ENCODE measurements at regions not wholly inside any gene's neighbourhood (a gene's known extent, or its start where the extent isn't known, plus 50 kb on each side); places are given as distances from the start of the nearest gene placed in this dataset.

DNA sequence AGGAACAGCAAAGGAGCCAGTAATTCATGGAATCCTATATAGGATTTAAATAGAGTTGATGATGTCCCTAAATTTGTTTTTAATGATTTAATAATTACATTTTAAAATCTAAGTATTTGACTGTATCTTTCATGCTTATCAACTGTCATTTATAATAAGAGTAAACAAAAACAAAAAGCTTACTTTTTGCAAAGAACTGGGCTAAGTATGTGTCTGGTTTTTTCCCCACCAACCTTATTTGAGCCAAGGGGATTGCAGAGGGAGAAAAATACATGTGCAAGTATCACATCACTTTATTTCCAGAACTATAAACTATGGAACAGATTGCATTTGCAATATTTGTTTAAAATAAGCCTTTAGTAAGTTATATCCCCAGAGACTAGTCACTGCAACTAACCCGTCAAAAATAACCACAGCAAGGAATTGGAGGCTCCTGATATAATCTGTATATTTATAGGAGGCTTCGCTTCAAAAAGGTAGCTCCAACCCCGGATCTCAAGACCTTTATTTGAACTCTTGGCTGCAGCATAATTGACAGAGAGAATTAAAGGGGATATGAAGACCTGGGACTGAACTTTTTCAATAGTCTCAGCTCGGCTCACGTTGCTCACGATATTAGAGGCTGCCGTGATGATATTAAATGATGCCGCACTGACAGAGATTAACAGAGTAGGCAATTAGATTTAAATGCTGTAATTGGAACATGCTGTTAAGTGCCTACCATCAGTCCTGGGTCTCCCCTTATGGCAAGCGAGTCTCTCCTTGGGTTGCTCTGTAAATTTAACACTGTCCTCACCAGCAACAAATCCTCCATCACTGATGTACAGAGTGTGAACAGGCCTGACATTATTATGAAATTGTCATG, 329.1 kb upstream of the NFIA start:
- H3K4me3 ChIP-seq (ENCODE audit: low read depth, low read length): no peak overlapping the region

GRCh38 chr1:60751306-60751705, 331.1 kb upstream of the NFIA start:
- FAIRE-seq (no peak), DNase-seq (ENCODE audit: low read depth) (no peak)
- TF ChIP-seq, protein P1, sequence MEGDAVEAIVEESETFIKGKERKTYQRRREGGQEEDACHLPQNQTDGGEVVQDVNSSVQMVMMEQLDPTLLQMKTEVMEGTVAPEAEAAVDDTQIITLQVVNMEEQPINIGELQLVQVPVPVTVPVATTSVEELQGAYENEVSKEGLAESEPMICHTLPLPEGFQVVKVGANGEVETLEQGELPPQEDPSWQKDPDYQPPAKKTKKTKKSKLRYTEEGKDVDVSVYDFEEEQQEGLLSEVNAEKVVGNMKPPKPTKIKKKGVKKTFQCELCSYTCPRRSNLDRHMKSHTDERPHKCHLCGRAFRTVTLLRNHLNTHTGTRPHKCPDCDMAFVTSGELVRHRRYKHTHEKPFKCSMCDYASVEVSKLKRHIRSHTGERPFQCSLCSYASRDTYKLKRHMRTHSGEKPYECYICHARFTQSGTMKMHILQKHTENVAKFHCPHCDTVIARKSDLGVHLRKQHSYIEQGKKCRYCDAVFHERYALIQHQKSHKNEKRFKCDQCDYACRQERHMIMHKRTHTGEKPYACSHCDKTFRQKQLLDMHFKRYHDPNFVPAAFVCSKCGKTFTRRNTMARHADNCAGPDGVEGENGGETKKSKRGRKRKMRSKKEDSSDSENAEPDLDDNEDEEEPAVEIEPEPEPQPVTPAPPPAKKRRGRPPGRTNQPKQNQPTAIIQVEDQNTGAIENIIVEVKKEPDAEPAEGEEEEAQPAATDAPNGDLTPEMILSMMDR (IDR thresholded peaks at IDR 0.05; ENCODE audit: insufficient read depth, low read length, severe bottlenecking): no peak
- Histone ChIP-seq H3K36me3 (ENCODE audit: control insufficient read depth, insufficient read depth, low read length) (no peaks in the 10 kb centered on the region), H3K27me3 (ENCODE audit: control insufficient read depth, insufficient read depth, low read length) (no peaks in the 10 kb centered on the region), H3K4me3 (ENCODE audit: low read depth, low read length) (no peak overlapping the region)

More for the DNA sequence above, 329.1 kb upstream of the NFIA start:
- TF ChIP-seq, protein P1 (IDR thresholded peaks at IDR 0.05; ENCODE audit: insufficient read depth, low read length, severe bottlenecking): no peak
- DNase-seq (ENCODE audit: low read depth) (no peak), FAIRE-seq (no peak)
- H3K36me3 ChIP-seq (ENCODE audit: control insufficient read depth, insufficient read depth, low read length): no peaks in the 10 kb centered on the region
- H3K27me3 ChIP-seq (ENCODE audit: control insufficient read depth, insufficient read depth, low read length): no peaks in the 10 kb centered on the region

GRCh38 chr1:60747353-60747752, 335.0 kb upstream of the NFIA start:
- DNase-seq (ENCODE audit: low read depth) (no peak), FAIRE-seq (no peak)
- H3K36me3 ChIP-seq (ENCODE audit: control insufficient read depth, insufficient read depth, low read length): no peaks in the 10 kb centered on the region
- H3K4me3 ChIP-seq (ENCODE audit: low read depth, low read length): no peak overlapping the region
- H3K27me3 ChIP-seq (ENCODE audit: control insufficient read depth, insufficient read depth, low read length): no peaks in the 10 kb centered on the region
- TF ChIP-seq, protein P1 (IDR thresholded peaks at IDR 0.05; ENCODE audit: insufficient read depth, low read length, severe bottlenecking): no peak

- H3K4me3 ChIP-seq (ENCODE audit: low read depth, low read length): no peak overlapping the region
- TF ChIP-seq, protein P1 (IDR thresholded peaks at IDR 0.05; ENCODE audit: insufficient read depth, low read length, severe bottlenecking): no peak
- DNase-seq (ENCODE audit: low read depth): no peak
- H3K27me3 ChIP-seq (ENCODE audit: control insufficient read depth, insufficient read depth, low read length): no peaks in the 10 kb centered on the region
- FAIRE-seq: no peak
- H3K36me3 ChIP-seq (ENCODE audit: control insufficient read depth, insufficient read depth, low read length): no peaks in the 10 kb centered on the region
Observed at GRCh38 chr1:60746278-60746791, 336.0 kb upstream of the NFIA start.

DNA sequence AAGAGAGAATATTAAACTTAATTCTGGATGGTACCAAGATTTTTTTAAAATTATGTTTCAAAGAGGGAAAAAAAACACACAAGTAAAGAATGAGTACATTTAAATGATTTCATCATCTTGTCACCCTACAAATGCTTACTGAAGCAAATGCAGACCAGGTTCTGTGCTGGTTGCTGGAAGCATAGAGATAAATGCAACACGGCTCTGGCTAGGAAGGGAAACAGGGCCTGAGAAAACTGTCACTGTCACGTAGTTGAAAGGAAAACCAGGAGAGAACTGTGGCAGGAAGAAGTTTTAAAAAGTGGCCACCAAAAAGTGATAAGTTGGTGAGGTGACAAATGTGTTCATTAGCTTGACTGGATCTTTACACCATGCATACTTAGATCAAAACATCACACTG, 336.9 kb upstream of the NFIA start:
- H3K36me3 ChIP-seq (ENCODE audit: control insufficient read depth, insufficient read depth, low read length): no peaks in the 10 kb centered on the region
- no peak for FAIRE-seq
- no peaks in the 10 kb centered on the region for H3K27me3 ChIP-seq (ENCODE audit: control insufficient read depth, insufficient read depth, low read length)
- TF ChIP-seq, protein P1 (IDR thresholded peaks at IDR 0.05; ENCODE audit: insufficient read depth, low read length, severe bottlenecking): no peak
- no peak for DNase-seq (ENCODE audit: low read depth)
- no peak overlapping the region for H3K4me3 ChIP-seq (ENCODE audit: low read depth, low read length)

Measured in bronchial epithelial cell (primary cell).